ENCODE measurements at regions not wholly inside any gene's neighbourhood (a gene's known extent, or its start where the extent isn't known, plus 50 kb on each side); places are given as distances from the start of the nearest gene placed in this dataset.
"Not testable (repeated sequence)": the region's sequence is repeated elsewhere in the genome, so short reads cannot be mapped to it uniquely, and the experiment has no call there.

DNA sequence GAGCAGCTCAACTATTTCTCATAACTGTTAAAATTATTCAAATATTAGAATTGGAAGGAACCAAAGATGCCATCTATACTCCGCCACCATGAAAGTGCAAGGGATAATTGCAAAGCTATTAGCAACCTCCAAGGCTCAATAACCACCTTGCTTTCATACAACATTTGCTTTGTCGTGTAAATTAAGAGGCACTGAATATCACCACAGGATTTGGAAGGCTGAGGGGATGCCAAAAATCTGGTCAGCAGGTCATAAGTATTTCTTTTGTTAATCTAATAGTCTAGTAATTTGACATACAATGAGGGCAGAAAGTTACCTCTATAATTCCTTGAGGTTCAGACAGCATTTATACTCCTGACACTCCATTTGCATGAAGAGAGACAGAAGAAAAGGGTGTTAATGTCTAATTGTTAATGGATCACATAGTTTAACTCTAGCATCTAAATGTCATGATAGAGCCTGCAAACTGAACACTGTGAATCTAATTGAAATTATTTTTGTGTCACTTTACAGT, 200.9 kb upstream of the DIAPH2 start:
- no peak for DNase-seq (ENCODE audit: extremely low spot score)
- WGBS, result 95% methylated on average over 2 of the region's 2 CpGs
- Histone ChIP-seq H3K4me3 (ENCODE audit: low read depth, low read length) (no peak overlapping the region), H3K4me1 (ENCODE audit: insufficient read depth) (no peaks in the 10 kb centered on the region), H3K36me3 (ENCODE audit: insufficient read depth) (no peaks in the 10 kb centered on the region), H3K27ac (ENCODE audit: low read depth) (no peak overlapping the region)

GRCh38 chrX:96486687-96487086, 198.0 kb upstream of the DIAPH2 start:
- WGBS, result 89% methylated on average over 11 of the region's 11 CpGs
- not testable (repeated sequence) for H3K27ac ChIP-seq (ENCODE audit: low read depth); H3K4me3 ChIP-seq (ENCODE audit: low read depth, low read length); DNase-seq (ENCODE audit: extremely low spot score); H3K4me1 ChIP-seq (ENCODE audit: insufficient read depth); H3K36me3 ChIP-seq (ENCODE audit: insufficient read depth)

- no peaks in the 10 kb centered on the region for H3K36me3 ChIP-seq (ENCODE audit: insufficient read depth)
- H3K4me3 ChIP-seq (ENCODE audit: low read depth, low read length), result no peak overlapping the region
- DNase-seq (ENCODE audit: extremely low spot score), result no peak
- no peak overlapping the region for H3K27ac ChIP-seq (ENCODE audit: low read depth)
- 28% methylated on average over 2 of the region's 2 CpGs for WGBS
- no peaks in the 10 kb centered on the region for H3K4me1 ChIP-seq (ENCODE audit: insufficient read depth)
These were observed 182.1 kb upstream of the DIAPH2 start for GRCh38 chrX:96502507-96502906.

DNA sequence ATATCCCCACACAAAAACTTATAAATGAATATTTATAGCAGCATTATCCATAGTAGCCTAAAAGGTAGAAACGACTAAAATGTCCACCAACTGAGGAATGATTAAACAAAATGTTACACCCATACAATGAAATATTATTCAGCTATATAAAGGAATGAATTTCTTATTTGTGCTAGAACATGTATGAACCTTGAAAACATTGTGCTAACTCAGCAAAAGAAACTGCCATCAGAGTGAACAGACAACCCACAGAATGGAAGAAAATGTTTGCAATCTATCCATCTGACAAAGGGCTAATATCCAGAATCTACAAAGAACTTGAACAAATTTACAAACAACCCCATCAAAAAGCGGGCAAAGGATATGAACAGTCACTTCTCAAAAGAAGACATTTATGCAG, 155.3 kb upstream of the DIAPH2 start:
- WGBS, result 96% methylated on average over 2 of the region's 2 CpGs
- H3K4me1 ChIP-seq (ENCODE audit: insufficient read depth); H3K36me3 ChIP-seq (ENCODE audit: insufficient read depth); H3K4me3 ChIP-seq (ENCODE audit: low read depth, low read length); DNase-seq (ENCODE audit: extremely low spot score); H3K27ac ChIP-seq (ENCODE audit: low read depth): not testable (repeated sequence)

DNA sequence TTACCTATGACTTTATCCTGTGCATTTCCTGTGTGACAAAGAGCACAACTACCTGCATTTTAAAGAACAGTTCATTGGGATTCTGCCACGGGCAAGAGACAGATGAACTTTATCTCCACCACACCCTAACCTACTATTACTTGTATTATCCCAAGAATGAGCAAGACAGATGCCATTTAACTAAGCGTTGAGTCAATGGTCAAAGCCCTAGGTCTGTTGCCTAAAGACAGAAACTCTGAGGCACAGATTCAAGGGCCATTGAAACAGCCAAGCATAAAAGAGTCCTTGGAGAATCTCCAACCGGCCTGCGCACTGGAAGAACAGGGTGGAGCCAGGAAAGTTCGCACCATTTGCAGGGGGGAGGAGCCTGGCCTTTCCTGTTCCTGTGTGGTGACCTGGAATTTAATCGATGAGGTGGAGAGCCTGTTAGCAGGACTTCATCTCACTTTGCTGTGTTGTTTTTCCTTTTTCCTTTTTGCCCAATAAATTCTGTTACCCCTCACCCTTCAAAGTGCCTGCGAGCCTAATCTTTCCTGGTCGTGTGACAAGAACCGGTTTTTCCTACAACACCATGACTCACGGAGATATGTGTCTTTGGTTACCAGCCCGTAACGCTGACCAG, 146.4 kb upstream of the DIAPH2 start:
- H3K27ac ChIP-seq (ENCODE audit: low read depth), result no peak overlapping the region
- H3K36me3 ChIP-seq (ENCODE audit: insufficient read depth), result no peaks in the 10 kb centered on the region
- 78% methylated on average over 12 of the region's 12 CpGs for WGBS
- no peak for DNase-seq (ENCODE audit: extremely low spot score)
- H3K4me3 ChIP-seq (ENCODE audit: low read depth, low read length), result no peak overlapping the region
- H3K4me1 ChIP-seq (ENCODE audit: insufficient read depth), result no peaks in the 10 kb centered on the region

- Histone ChIP-seq H3K27ac (ENCODE audit: low read depth) (no peak overlapping the region), H3K36me3 (ENCODE audit: insufficient read depth) (no peaks in the 10 kb centered on the region), H3K4me3 (ENCODE audit: low read depth, low read length) (no peak overlapping the region), H3K4me1 (ENCODE audit: insufficient read depth) (no peaks in the 10 kb centered on the region)
- no peak for DNase-seq (ENCODE audit: extremely low spot score)
- 58% methylated on average over 2 of the region's 2 CpGs for WGBS
These were observed 144.5 kb upstream of the DIAPH2 start for GRCh38 chrX:96540111-96540631.

DNA sequence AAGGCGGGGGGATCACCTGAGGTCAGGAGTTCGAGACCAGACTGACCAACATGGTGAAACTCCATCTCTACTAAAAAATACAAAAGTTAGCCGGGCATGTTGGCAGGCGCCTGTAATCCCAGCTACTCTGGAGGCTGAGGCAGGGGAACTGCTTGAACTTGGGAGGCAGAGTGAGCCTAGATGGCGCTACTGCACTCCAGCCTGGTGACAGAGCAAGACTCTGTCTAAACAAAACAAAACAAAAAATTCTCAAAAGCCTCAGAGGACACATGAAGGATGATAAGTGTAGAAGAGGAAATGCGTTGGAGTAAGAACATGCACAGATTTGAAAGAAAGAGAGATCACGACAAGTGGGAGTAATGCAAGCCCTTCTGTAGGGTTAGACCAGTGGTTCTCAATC, 138.4 kb upstream of the DIAPH2 start:
- not testable (repeated sequence) for H3K27ac ChIP-seq (ENCODE audit: low read depth); H3K4me3 ChIP-seq (ENCODE audit: low read depth, low read length); H3K36me3 ChIP-seq (ENCODE audit: insufficient read depth); H3K4me1 ChIP-seq (ENCODE audit: insufficient read depth); DNase-seq (ENCODE audit: extremely low spot score)
- 79% methylated on average over 7 of the region's 7 CpGs for WGBS

DNA sequence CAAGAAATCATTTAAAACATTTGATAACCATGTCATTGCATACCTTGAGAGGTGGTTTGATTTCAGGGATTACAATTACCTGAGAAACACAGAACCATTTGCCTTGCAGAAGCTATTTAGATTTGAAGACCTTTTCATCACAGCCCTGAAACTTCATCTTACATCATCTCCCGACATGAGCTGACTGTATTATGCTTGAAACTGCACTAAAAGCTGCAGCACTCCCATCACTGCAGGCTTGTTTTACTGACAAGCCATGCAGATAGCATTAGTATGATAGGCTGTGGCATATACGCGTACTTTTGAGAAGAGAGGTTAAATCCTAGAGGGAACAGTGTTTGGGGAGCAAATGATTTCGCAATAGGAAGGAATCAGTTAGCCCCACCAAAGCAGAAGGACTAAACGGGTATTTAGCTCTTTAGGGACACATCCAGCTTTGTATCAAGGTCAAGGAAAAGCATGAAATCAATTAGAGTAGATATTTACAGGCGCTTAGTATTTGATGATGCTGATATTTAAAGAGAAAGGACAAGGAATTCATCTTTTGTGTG, 133.2 kb upstream of the DIAPH2 start:
- Histone ChIP-seq H3K4me1 (ENCODE audit: insufficient read depth) (no peaks in the 10 kb centered on the region), H3K36me3 (ENCODE audit: insufficient read depth) (no peaks in the 10 kb centered on the region), H3K27ac (ENCODE audit: low read depth) (no peak overlapping the region), H3K4me3 (ENCODE audit: low read depth, low read length) (no peak overlapping the region)
- 68% methylated on average over 6 of the region's 6 CpGs for WGBS
- DNase-seq (ENCODE audit: extremely low spot score), result no peak

GRCh38 chrX:96556886-96557285, 127.8 kb upstream of the DIAPH2 start:
- 24% methylated on average over 2 of the region's 2 CpGs for WGBS

DNA sequence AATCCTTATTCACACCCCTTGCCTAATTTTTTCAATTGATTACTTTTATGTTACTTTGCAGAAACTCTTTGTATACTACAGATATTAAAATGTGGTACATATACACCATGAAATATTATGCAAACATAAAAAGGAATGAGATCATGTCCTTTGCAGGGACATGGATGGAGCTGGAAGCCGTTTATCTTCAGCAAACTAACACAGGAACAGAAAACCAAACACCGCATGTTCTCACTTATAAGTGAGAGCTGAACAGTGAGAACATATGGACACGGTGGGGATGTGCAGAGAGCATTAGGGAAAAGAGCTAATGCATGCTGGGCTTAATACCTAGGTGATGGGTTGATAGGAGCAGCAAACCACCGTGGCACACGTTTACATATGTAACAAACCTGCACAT, 123.5 kb upstream of the DIAPH2 start:
- H3K4me3 ChIP-seq (ENCODE audit: low read depth, low read length); H3K27ac ChIP-seq (ENCODE audit: low read depth); DNase-seq (ENCODE audit: extremely low spot score); H3K4me1 ChIP-seq (ENCODE audit: insufficient read depth); H3K36me3 ChIP-seq (ENCODE audit: insufficient read depth): not testable (repeated sequence)
- WGBS, result 72% methylated on average over 5 of the region's 5 CpGs

More at GRCh38 chrX:96556886-96557285, 127.8 kb upstream of the DIAPH2 start:
- no peaks in the 10 kb centered on the region for H3K4me1 ChIP-seq (ENCODE audit: insufficient read depth)
- no peak for DNase-seq (ENCODE audit: extremely low spot score)
- H3K4me3 ChIP-seq (ENCODE audit: low read depth, low read length), result no peak overlapping the region
- no peaks in the 10 kb centered on the region for H3K36me3 ChIP-seq (ENCODE audit: insufficient read depth)
- H3K27ac ChIP-seq (ENCODE audit: low read depth), result peak overlapping the region; percentile 10

DNA sequence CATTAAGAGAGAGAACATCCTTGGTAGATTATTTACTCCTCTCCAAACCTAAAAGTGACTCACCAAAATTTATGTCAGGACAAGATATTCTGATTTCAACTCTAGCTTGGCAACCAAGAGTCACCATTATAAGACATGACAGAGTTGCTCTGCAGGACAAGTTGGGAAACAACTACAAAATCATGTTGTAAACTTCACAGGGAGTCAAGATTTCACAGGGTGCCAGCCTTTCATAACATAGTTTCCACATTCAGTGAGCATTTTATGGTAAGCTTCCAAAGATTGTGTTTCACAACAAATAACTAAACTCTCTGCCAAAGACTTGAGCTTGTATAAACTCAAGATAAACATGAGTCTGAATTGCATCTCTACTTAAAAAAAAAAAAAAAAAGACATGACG, 121.0 kb upstream of the DIAPH2 start:
- no peak for DNase-seq (ENCODE audit: extremely low spot score)
- Histone ChIP-seq H3K36me3 (ENCODE audit: insufficient read depth) (no peaks in the 10 kb centered on the region), H3K4me1 (ENCODE audit: insufficient read depth) (no peaks in the 10 kb centered on the region), H3K4me3 (ENCODE audit: low read depth, low read length) (no peak overlapping the region), H3K27ac (ENCODE audit: low read depth) (no peak overlapping the region)
- WGBS, result 11% methylated on average over 1 of the region's 1 CpG

DNA sequence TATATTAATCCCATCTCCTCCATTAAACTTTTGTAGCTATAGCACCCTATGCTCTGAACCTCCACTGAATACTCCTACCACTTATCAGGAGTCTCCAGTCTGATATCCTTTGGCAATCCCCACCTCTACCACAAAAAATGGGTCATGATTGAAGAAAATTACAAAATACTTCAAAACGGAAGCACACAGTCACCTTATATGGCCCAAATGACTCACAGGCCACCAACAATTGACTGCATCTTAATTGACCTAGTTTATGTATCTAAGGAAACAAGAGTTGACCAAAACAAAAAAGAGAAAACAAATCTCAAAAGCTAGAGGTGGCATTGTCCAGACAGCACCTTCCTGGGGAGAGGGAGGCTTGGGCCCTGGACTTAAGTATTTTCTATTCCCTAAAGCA, 120.0 kb upstream of the DIAPH2 start:
- WGBS, result 58% methylated on average over 1 of the region's 1 CpG
- no peak for DNase-seq (ENCODE audit: extremely low spot score)
- Histone ChIP-seq H3K36me3 (ENCODE audit: insufficient read depth) (no peaks in the 10 kb centered on the region), H3K27ac (ENCODE audit: low read depth) (no peak overlapping the region), H3K4me1 (ENCODE audit: insufficient read depth) (no peaks in the 10 kb centered on the region), H3K4me3 (ENCODE audit: low read depth, low read length) (no peak overlapping the region)

GRCh38 chrX:96566878-96567277, 117.8 kb upstream of the DIAPH2 start:
- H3K4me1 ChIP-seq (ENCODE audit: insufficient read depth), result no peaks in the 10 kb centered on the region
- no peak overlapping the region for H3K27ac ChIP-seq (ENCODE audit: low read depth)
- H3K4me3 ChIP-seq (ENCODE audit: low read depth, low read length), result no peak overlapping the region
- no peak for DNase-seq (ENCODE audit: extremely low spot score)
- WGBS, result 70% methylated on average over 3 of the region's 3 CpGs
- no peaks in the 10 kb centered on the region for H3K36me3 ChIP-seq (ENCODE audit: insufficient read depth)

GRCh38 chrX:96568071-96568470, 116.6 kb upstream of the DIAPH2 start:
- Histone ChIP-seq H3K36me3 (ENCODE audit: insufficient read depth) (no peaks in the 10 kb centered on the region), H3K4me1 (ENCODE audit: insufficient read depth) (no peaks in the 10 kb centered on the region), H3K4me3 (ENCODE audit: low read depth, low read length) (no peak overlapping the region), H3K27ac (ENCODE audit: low read depth) (no peak overlapping the region)
- no peak for DNase-seq (ENCODE audit: extremely low spot score)
- WGBS, result 92% methylated on average over 3 of the region's 3 CpGs
